ENCODE measurements at regions not wholly inside any gene's neighbourhood (a gene's known extent, or its start where the extent isn't known, plus 50 kb on each side); places are given as distances from the start of the nearest gene placed in this dataset.
A peak's percentile ranks its signal among the peaks of the same experiment; 100 is the strongest.

DNA sequence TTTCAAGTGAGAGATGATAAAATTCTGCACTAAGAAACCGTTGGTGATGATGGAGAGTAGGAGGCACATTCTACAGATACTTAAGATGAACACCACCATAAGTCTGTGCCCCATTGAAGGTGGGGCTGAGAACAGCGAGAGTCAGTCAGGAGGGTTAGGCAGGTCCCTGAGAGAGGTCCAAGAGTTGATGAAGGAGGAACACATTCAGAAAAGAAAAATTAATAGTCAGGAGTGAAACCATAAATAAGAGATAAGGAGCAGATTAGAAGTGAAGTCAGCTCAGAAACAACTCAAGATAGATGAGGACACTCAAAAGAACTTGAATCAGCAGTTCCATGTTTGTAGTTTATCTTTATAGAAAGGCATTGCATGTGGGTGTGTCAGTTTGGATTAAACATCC is 727.2 kb upstream of the MARCKS start:
- Histone ChIP-seq H3K36me3 (no peaks in the 10 kb centered on the region), H3K27me3 (no peaks in the 10 kb centered on the region), H3K9me3 (no peaks in the 10 kb centered on the region), H3K4me3 (no peak overlapping the region), H3K27ac (no peak overlapping the region), H3K4me1 (no peaks in the 10 kb centered on the region)
- TF ChIP-seq EP300 (IDR thresholded peaks at IDR 0.05) (no peak), POLR2AphosphoS5 (IDR thresholded peaks at IDR 0.05) (no peak)
- no peak for DNase-seq
- peak in 1 of 2 donors; percentile 36 for ATAC-seq (ENCODE audit: low FRiP score in 2 of 2)
- WGBS, 2 donors, result 68 to 88% methylated on average over 2 of the region's 2 CpGs

DNA sequence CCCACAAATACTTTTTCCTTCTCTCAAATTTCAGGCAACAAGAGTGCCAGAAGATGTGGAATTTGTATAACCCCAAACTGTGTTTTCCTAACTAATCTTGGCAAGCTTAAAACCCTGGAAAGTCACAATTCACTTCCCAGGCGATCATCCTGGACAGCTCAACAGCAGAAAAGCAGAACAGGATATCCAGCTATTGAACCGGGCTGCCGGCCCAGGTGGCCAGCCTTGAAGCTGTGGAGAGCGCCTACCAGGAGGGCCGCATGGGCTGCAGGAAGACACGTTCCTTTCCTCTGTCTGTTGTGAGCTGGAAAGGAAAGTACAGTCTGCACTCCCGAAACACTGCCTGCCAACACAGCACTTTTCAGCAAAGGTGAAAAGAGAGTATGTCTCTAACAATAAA is 719.7 kb upstream of the MARCKS start:
- Histone ChIP-seq H3K4me1 (peaks cover 0 to 5% (median 0%) of the 10 kb centered on the region in 4 donors), H3K36me3 (no peaks in the 10 kb centered on the region), H3K27me3 (no peaks in the 10 kb centered on the region), H3K27ac (no peak overlapping the region), H3K4me3 (no peak overlapping the region), H3K9me3 (no peaks in the 10 kb centered on the region)
- WGBS, 2 donors, result 39 to 51% methylated on average over 7 of the region's 7 CpGs
- TF ChIP-seq, protein P1, sequence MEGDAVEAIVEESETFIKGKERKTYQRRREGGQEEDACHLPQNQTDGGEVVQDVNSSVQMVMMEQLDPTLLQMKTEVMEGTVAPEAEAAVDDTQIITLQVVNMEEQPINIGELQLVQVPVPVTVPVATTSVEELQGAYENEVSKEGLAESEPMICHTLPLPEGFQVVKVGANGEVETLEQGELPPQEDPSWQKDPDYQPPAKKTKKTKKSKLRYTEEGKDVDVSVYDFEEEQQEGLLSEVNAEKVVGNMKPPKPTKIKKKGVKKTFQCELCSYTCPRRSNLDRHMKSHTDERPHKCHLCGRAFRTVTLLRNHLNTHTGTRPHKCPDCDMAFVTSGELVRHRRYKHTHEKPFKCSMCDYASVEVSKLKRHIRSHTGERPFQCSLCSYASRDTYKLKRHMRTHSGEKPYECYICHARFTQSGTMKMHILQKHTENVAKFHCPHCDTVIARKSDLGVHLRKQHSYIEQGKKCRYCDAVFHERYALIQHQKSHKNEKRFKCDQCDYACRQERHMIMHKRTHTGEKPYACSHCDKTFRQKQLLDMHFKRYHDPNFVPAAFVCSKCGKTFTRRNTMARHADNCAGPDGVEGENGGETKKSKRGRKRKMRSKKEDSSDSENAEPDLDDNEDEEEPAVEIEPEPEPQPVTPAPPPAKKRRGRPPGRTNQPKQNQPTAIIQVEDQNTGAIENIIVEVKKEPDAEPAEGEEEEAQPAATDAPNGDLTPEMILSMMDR (IDR thresholded peaks at IDR 0.05), result no peak
- TF ChIP-seq EP300 (IDR thresholded peaks at IDR 0.05), result no peak
- TF ChIP-seq POLR2AphosphoS5 (IDR thresholded peaks at IDR 0.05), result no peak
- TF ChIP-seq POLR2A (IDR thresholded peaks at IDR 0.05), result no peak
- DNase-seq, result peak in 1 of 2 donors; percentile 50
- no peak for ATAC-seq (ENCODE audit: low FRiP score in 2 of 2)

- H3K4me3 ChIP-seq, result no peak overlapping the region
- ATAC-seq (ENCODE audit: low FRiP score in 2 of 2), result no peak
- H3K27me3 ChIP-seq, result no peaks in the 10 kb centered on the region
- WGBS, 2 donors, result 73 to 87% methylated on average over 2 of the region's 2 CpGs
- H3K27ac ChIP-seq, result no peak overlapping the region
- TF ChIP-seq EP300 (IDR thresholded peaks at IDR 0.05) (no peak), POLR2A (IDR thresholded peaks at IDR 0.05) (no peak), POLR2AphosphoS5 (IDR thresholded peaks at IDR 0.05) (no peak)
- TF ChIP-seq, protein P1 (IDR thresholded peaks at IDR 0.05), result no peak
- no peaks in the 10 kb centered on the region for H3K36me3 ChIP-seq
- DNase-seq, result no peak
- H3K9me3 ChIP-seq, result no peaks in the 10 kb centered on the region
- H3K4me1 ChIP-seq, result peaks cover 0 to 5% (median 0%) of the 10 kb centered on the region in 4 donors
These were observed 716.4 kb upstream of the MARCKS start for GRCh38 chr6:113140721-113141120.

DNA sequence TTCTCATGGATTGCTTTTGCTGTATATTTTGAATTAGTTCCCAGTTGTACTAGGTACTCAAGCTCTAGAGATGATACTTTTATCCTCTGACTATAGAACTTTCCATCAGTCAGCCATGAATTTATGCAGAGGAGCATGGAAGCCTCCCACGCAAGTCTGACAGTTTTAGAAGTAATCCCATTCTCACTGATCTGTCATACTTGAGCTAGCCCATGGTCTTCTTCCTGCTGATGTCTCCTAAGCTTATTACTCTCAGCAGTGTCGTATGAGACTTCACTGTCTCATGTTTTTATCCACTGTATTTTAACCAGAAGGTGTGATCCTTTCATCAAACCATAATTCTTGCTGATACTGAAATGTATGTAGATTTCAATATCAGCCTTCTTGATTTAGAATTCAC is 715.2 kb upstream of the MARCKS start:
- Histone ChIP-seq H3K27me3 (no peaks in the 10 kb centered on the region), H3K27ac (no peak overlapping the region), H3K4me3 (no peak overlapping the region), H3K4me1 (peaks cover 0 to 5% (median 0%) of the 10 kb centered on the region in 4 donors), H3K36me3 (no peaks in the 10 kb centered on the region), H3K9me3 (no peaks in the 10 kb centered on the region)
- DNase-seq (no peak), ATAC-seq (ENCODE audit: low FRiP score in 2 of 2) (no peak)
- WGBS, 2 donors, result 64 to 90% methylated on average over 2 of the region's 2 CpGs
- no peak for TF ChIP-seq POLR2A (IDR thresholded peaks at IDR 0.05)
- TF ChIP-seq EP300 (IDR thresholded peaks at IDR 0.05), result no peak
- TF ChIP-seq, protein P1 (IDR thresholded peaks at IDR 0.05), result no peak
- TF ChIP-seq POLR2AphosphoS5 (IDR thresholded peaks at IDR 0.05), result no peak

DNA sequence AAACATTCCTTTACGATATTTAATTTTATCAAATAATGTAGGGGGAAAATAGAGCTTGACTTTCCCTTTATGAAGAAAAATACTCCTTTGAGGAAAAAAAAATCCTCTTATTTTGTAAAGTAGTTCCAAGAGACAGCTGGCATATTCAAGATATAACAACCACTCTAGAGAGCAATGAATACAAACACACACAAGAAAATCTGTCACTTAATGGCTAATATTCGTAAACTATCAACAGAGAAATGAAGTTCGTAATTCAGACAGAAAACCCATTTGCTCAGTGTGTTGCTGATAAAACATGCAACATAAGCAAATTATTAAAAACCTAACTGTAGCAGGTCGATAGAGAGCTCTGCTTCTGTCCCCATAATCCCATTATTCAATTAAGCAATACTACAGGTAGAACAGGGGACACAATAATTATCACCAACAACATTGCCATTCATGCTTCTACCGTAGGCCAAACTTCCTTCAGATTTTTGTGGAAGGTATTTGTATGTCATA is 714.4 kb upstream of the MARCKS start:
- Histone ChIP-seq H3K27me3 (no peaks in the 10 kb centered on the region), H3K4me3 (no peak overlapping the region), H3K4me1 (peaks cover 0 to under 1% (median 0%) of the 10 kb centered on the region in 4 donors), H3K36me3 (no peaks in the 10 kb centered on the region), H3K9me3 (no peaks in the 10 kb centered on the region), H3K27ac (no peak overlapping the region)
- no peak for ATAC-seq (ENCODE audit: low FRiP score in 2 of 2)
- WGBS, 2 donors, result 85 to 86% methylated on average over 5 of the region's 5 CpGs
- TF ChIP-seq, protein P1 (IDR thresholded peaks at IDR 0.05), result no peak
- TF ChIP-seq EP300 (IDR thresholded peaks at IDR 0.05) (no peak), POLR2AphosphoS5 (IDR thresholded peaks at IDR 0.05) (no peak), POLR2A (IDR thresholded peaks at IDR 0.05) (no peak)
- no peak for DNase-seq
